GM10266 (cell line): ENCODE measurements at regions not wholly inside any gene's neighbourhood (a gene's known extent, or its start where the extent isn't known, plus 50 kb on each side); places are given as distances from the start of the nearest gene placed in this dataset.

ENCODE experiments used
- DNase-seq: peaks from one replicate; pipeline ENCODE4 v3.0.0; 2012; ENCODE audit errors: extremely low spot score
- TF ChIP-seq, protein P1 (sequence below): IDR thresholded peaks from 2 replicates; pipeline ENCODE4 v1.5.1; 2012; ENCODE audit warnings: mild to moderate bottlenecking, low read depth; ENCODE audit not compliant: control insufficient read depth, insufficient read depth; ENCODE audit errors: missing control alignments

DNA sequence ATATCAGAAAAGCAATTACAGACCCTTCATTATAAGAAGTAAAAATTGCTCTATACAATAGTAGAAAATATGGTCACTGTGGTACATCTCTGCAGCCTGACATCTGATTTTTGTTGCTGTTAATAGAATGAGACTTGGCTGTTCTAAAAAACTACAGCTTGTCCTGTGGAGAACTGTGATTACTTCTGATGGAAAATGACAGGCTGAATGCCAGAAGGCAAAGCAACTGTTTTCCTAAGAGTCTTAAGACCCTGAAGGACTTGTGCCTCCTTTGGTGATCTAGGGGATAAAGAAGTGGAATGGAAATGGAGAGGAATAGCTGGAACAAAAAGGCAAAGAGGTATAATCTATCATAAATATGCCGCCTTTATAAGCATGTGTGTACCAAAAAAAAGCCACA lies 314.8 kb downstream of the BCHE start:
- no peak for DNase-seq
- TF ChIP-seq, protein P1, sequence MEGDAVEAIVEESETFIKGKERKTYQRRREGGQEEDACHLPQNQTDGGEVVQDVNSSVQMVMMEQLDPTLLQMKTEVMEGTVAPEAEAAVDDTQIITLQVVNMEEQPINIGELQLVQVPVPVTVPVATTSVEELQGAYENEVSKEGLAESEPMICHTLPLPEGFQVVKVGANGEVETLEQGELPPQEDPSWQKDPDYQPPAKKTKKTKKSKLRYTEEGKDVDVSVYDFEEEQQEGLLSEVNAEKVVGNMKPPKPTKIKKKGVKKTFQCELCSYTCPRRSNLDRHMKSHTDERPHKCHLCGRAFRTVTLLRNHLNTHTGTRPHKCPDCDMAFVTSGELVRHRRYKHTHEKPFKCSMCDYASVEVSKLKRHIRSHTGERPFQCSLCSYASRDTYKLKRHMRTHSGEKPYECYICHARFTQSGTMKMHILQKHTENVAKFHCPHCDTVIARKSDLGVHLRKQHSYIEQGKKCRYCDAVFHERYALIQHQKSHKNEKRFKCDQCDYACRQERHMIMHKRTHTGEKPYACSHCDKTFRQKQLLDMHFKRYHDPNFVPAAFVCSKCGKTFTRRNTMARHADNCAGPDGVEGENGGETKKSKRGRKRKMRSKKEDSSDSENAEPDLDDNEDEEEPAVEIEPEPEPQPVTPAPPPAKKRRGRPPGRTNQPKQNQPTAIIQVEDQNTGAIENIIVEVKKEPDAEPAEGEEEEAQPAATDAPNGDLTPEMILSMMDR: no peak

DNA sequence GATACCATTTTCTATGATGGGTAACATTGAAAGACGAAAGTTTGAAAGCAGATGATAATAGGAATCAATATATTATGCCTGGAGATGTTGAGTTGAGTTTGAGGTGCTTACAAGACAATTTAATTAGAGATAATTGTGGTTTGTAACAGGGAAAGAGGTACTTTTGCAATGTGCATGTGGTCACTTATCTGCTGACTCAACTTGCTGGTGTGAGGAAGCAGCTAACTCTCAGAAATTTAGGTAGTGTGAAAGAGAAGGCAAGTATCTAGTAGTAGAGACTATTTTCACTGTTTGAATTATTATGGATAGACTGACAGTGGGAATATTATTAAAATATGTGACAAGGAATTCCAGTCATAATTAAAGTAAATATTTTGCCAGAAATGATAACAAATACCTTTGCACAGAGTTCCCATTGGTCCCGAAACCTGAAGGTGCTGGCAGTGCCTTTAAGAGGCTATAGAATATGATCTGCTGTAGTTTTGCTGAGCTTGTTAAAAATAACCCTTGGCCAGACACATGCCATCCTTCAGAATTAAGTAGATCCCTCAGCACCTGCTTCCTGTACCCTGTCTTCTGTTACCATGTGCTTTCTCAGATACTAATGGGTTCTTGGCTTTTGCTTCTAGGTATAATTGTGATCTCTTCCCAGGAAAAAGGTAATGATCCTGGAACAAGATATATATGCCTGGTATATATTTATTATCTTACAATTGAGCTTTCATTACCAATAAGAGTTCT lies 315.9 kb downstream of the BCHE start:
- no peak for DNase-seq
- TF ChIP-seq, protein P1: no peak

DNA sequence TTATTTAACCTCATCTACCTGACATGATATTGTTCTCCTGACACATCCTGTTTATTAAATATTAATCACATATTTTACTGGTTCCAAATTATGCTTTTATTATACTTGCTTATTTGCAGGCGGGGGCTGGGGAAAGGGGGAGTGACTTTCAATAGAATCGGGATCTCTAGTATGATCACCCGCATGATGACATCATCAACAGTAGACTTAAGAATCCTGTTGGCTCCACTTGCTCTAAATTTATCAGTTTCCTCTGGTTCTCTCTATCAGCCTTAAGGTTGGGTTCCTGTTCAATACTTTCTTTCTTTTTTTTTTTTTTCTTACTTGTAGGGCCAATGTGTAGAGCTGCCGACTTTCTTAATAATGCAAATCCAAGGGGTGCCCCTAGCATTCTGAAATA lies 317.5 kb downstream of the BCHE start:
- TF ChIP-seq, protein P1: no peak
- no peak for DNase-seq

DNA sequence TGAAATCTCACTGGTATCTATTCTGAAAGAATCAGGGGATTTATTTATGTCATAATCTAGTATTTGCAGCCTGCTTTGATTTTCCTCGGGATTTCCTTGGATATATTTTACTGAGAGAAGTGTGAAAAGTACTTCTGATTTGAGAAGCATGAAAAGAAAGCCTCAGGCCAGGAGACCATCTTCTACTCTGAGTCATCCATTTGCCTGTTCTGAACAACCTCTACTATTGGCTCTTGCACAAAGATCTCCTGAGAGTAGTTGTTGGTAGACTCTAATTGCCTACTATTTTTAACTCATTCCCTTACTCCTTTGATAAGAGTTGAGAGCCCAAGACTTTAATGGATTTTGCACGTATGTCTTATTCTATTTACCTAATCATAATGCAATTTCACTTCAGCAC lies 318.9 kb downstream of the BCHE start:
- DNase-seq: no peak
- TF ChIP-seq, protein P1: no peak

DNA sequence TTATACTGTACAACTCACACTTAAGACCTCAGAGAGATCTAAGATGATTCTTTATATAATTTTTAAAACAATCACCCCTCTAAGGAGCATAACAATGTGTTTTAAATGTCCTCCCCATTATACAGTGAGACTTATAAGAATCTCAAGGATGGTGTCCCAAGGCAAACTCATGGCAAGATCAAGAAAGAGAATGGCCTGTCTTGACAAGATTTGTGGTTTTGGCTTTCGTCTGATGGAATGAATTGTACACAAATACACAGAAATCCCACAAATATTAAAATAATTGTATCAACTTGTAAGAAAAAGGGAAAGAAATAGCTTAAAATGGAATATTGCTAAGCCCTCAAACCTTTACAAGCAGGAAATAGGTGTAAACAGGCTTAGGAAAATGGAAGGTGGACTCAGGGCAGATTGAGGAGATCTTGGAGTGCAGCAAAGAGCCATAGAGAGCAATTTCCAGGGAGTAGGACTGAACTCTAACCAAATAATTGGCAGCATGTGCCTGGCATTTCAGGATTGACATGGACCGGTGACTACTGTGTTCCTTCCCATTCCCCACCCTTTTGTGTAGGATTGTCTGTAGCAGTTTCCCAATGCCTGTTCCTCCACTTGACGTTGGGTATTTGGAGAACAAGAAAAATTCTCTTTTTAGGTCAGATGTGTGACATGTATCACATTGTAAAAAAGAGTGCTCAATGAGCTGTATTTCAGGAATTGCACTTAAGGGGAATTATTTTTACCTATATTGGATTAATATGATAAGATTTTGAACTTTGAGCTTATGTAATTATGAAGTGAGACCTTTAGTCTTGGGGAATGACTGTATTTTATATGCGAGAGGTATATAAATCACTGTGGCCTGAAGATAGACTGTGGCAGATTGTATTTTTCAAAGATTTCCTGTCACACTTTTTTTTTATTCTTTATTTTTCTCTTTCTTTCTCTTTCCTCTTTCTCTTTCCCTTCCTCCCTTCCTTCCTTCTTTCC lies 317.8 kb upstream of the SLITRK3 start:
- TF ChIP-seq, protein P1: no peak
- DNase-seq: no peak

DNA sequence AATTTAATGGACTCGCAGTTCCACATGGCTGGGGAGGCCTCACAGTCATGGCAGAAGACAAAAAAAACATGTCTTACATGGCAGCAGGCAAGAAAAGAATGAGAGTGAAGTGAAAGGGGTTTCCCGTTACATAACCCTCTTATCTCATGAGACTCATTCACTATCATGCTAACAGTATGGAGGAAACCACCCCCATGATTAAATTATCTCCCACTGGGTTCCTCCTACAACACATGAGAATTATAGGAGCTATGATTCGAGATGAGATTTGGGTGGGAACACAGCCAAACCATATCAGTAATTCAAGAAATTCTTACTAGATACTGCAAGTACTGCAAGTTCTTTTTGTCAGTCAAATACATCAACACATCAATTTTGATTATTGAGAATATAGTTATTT lies 311.4 kb upstream of the SLITRK3 start:
- TF ChIP-seq, protein P1: no peak
- no peak for DNase-seq
